Fibroblast of lung (primary cell): ENCODE measurements at regions not wholly inside any gene's neighbourhood (a gene's known extent, or its start where the extent isn't known, plus 50 kb on each side); places are given as distances from the start of the nearest gene placed in this dataset.

Experiments used
- DNase-seq, 2 donors: peaks; one replicate each; pipeline versions ENCODE4 v3.0.0 to v3.0.0-alpha.2; 2010; ENCODE audit warnings: low read depth in 2 of 2
- H2AFZ ChIP-seq: 2 replicates; pipeline ENCODE4 v1.5.1; 2012; ENCODE audit warnings: low read length, control low read depth, inconsistent platforms
- H3K27ac ChIP-seq: 2 replicates; pipeline ENCODE4 v1.5.1; 2011; ENCODE audit warnings: low read length, control low read depth; ENCODE audit not compliant: insufficient read depth
- H3K27me3 ChIP-seq: 2 replicates; pipeline ENCODE4 v1.5.1; 2011; ENCODE audit warnings: mild to moderate bottlenecking, low read length; ENCODE audit not compliant: control insufficient read depth, insufficient read depth
- H3K36me3 ChIP-seq: 2 replicates; pipeline ENCODE4 v1.5.1; 2011; ENCODE audit warnings: low read length; ENCODE audit not compliant: control insufficient read depth, insufficient read depth
- H3K4me1 ChIP-seq: 2 replicates; pipeline ENCODE4 v1.5.1; 2011; ENCODE audit warnings: low read length; ENCODE audit not compliant: control insufficient read depth, insufficient read depth; ENCODE audit errors: extremely low read depth
- H3K4me2 ChIP-seq: 2 replicates; pipeline ENCODE4 v1.5.1; 2011; ENCODE audit warnings: low read length, control low read depth; ENCODE audit not compliant: insufficient read depth; ENCODE audit errors: extremely low read depth
- H3K4me3 ChIP-seq, 4 experiments: fragments of 200-600 bp in 1 of 4; sonication (generic) in 1 of 4; replicated peaks in 1 of 4; 2 replicates each; pipeline ENCODE4 v1.5.1; 2011 to 2016; ENCODE audit warnings: low read length in 4 of 4, low read depth in 3 of 4, mild to moderate bottlenecking in 3 of 4, control low read depth in 2 of 4, inconsistent platforms in 1 of 4, mixed read lengths in 1 of 4; ENCODE audit not compliant: insufficient read depth in 1 of 4; ENCODE audit errors: control extremely low read depth in 1 of 4
- H3K79me2 ChIP-seq: 2 replicates; pipeline ENCODE4 v1.5.1; 2012; ENCODE audit warnings: mild to moderate bottlenecking, low read length, inconsistent platforms; ENCODE audit not compliant: control insufficient read depth, insufficient read depth
- H3K9ac ChIP-seq: 2 replicates; pipeline ENCODE4 v1.5.1; 2011; ENCODE audit warnings: mild to moderate bottlenecking, low read length, control low read depth; ENCODE audit not compliant: insufficient read depth
- H3K9me3 ChIP-seq: 2 replicates; pipeline ENCODE4 v1.5.1; 2012; ENCODE audit warnings: low read depth, low read length; ENCODE audit not compliant: control insufficient read depth, insufficient read depth
- H4K20me1 ChIP-seq: 2 replicates; pipeline ENCODE4 v1.5.1; 2011; ENCODE audit warnings: low read length; ENCODE audit not compliant: control insufficient read depth, insufficient read depth; ENCODE audit errors: extremely low read depth
- CTCF ChIP-seq, 2 donors: IDR thresholded peaks in 1 of 2; conservative IDR thresholded peaks in 1 of 2; 1 replicate in 1 of 2; 2 replicates in 1 of 2; pipeline ENCODE4 v1.5.1; 2011 to 2012; ENCODE audit warnings: low read length in 2 of 2, control low read depth in 1 of 2, inconsistent platforms in 1 of 2, low read depth in 1 of 2, mild to moderate bottlenecking in 1 of 2
- EZH2 ChIP-seq: IDR thresholded peaks from 2 replicates; pipeline ENCODE4 v1.5.1; 2012; ENCODE audit warnings: low read length, control low read depth, mild to moderate bottlenecking; ENCODE audit errors: missing control alignments

GRCh38 chr6:155561257-155561965, 105.8 kb upstream of the NOX3 start:
- H3K36me3 ChIP-seq, result no peaks in the 10 kb centered on the region
- H3K79me2 ChIP-seq, result no peaks in the 10 kb centered on the region
- no peaks in the 10 kb centered on the region for H4K20me1 ChIP-seq
- DNase-seq, result peak; percentile 6 to 59
- no peak overlapping the region for H3K4me3 ChIP-seq
- H3K4me2 ChIP-seq, result no peak overlapping the region
- no peak overlapping the region for H3K9ac ChIP-seq
- H2AFZ ChIP-seq, result no peak overlapping the region
- H3K27me3 ChIP-seq, result no peaks in the 10 kb centered on the region
- no peaks in the 10 kb centered on the region for H3K9me3 ChIP-seq
- no peak overlapping the region for H3K27ac ChIP-seq
- TF ChIP-seq CTCF (conservative IDR thresholded peaks at IDR 0.05 in 1 of 2, IDR thresholded peaks at IDR 0.05 in 1 of 2; ENCODE audit: low read depth in 1 of 2, low read length in 2 of 2) (no peak), EZH2 (no peak)
- H3K4me1 ChIP-seq, result no peaks in the 10 kb centered on the region

- H3K4me2 ChIP-seq, result no peak overlapping the region
- H2AFZ ChIP-seq, result no peak overlapping the region
- no peaks in the 10 kb centered on the region for H3K27me3 ChIP-seq
- no peaks in the 10 kb centered on the region for H3K79me2 ChIP-seq
- TF ChIP-seq EZH2 (no peak), CTCF (conservative IDR thresholded peaks at IDR 0.05 in 1 of 2, IDR thresholded peaks at IDR 0.05 in 1 of 2; ENCODE audit: low read depth in 1 of 2, low read length in 2 of 2) (no peak)
- no peaks in the 10 kb centered on the region for H3K9me3 ChIP-seq
- no peaks in the 10 kb centered on the region for H3K4me1 ChIP-seq
- H4K20me1 ChIP-seq, result no peaks in the 10 kb centered on the region
- DNase-seq, result no peak
- no peak overlapping the region for H3K27ac ChIP-seq
- no peak overlapping the region for H3K4me3 ChIP-seq
- no peak overlapping the region for H3K9ac ChIP-seq
- H3K36me3 ChIP-seq, result no peaks in the 10 kb centered on the region
These were observed 94.3 kb upstream of the NOX3 start for GRCh38 chr6:155549928-155550327.

- TF ChIP-seq CTCF (conservative IDR thresholded peaks at IDR 0.05 in 1 of 2, IDR thresholded peaks at IDR 0.05 in 1 of 2; ENCODE audit: low read depth in 1 of 2, low read length in 2 of 2), result no peak
- no peak for TF ChIP-seq EZH2
- no peaks in the 10 kb centered on the region for H4K20me1 ChIP-seq
- H2AFZ ChIP-seq, result no peak overlapping the region
- H3K4me3 ChIP-seq, result no peak overlapping the region
- no peaks in the 10 kb centered on the region for H3K36me3 ChIP-seq
- no peak overlapping the region for H3K27ac ChIP-seq
- no peak for DNase-seq
- no peaks in the 10 kb centered on the region for H3K4me1 ChIP-seq
- H3K4me2 ChIP-seq, result no peak overlapping the region
- no peaks in the 10 kb centered on the region for H3K9me3 ChIP-seq
- no peak overlapping the region for H3K9ac ChIP-seq
- H3K79me2 ChIP-seq, result no peaks in the 10 kb centered on the region
- H3K27me3 ChIP-seq, result no peaks in the 10 kb centered on the region
These were observed 93.6 kb upstream of the NOX3 start for GRCh38 chr6:155549028-155549798.
